Activated T-cell treated with anti-CD3 and anti-CD28 coated beads, Interleukin-2, amount 50 U/mL, for 72 hours (primary cell): ENCODE measurements at regions not wholly inside any gene's neighbourhood (a gene's known extent, or its start where the extent isn't known, plus 50 kb on each side); places are given as distances from the start of the nearest gene placed in this dataset.

Experiments
- ATAC-seq, 2 donors: fragments of 150-1000 bp; cut with Tn5 transposase; replicated peaks in 1 of 2; 2 replicates each; pipeline ENCODE4 v1.10.0; 2021; ENCODE audit warnings: moderate library complexity in 2 of 2, mild to moderate bottlenecking in 1 of 2
- DNase-seq, 2 donors: peaks; one replicate each; pipeline ENCODE4 v3.0.0; 2021 to 2022; ENCODE audit warnings: mixed read lengths in 1 of 2
- H3K27ac Mint-ChIP-seq: one replicate; pipeline ENCODE4 v1.8.0; 2022; ENCODE audit warnings: mild to moderate bottlenecking, moderate library complexity, mixed read lengths
- H3K27me3 Mint-ChIP-seq: one replicate; pipeline ENCODE4 v1.8.0; 2022; ENCODE audit warnings: low read depth, mixed read lengths
- H3K36me3 Mint-ChIP-seq, 2 donors: one replicate each; pipeline ENCODE4 v1.8.0; 2022; ENCODE audit warnings: mixed read lengths in 2 of 2, mild to moderate bottlenecking in 1 of 2; ENCODE audit not compliant: insufficient read depth in 2 of 2
- H3K4me1 Mint-ChIP-seq: one replicate; pipeline ENCODE4 v1.8.0; 2022; ENCODE audit warnings: low read depth, mixed read lengths
- H3K4me3 Mint-ChIP-seq, 2 donors: one replicate each; pipeline ENCODE4 v1.8.0; 2022; ENCODE audit warnings: mild to moderate bottlenecking in 2 of 2, mixed read lengths in 2 of 2, moderate library complexity in 2 of 2
- H3K9me3 Mint-ChIP-seq, 2 donors: one replicate each; pipeline ENCODE4 v1.8.0; 2022; ENCODE audit warnings: mixed read lengths in 2 of 2

DNA sequence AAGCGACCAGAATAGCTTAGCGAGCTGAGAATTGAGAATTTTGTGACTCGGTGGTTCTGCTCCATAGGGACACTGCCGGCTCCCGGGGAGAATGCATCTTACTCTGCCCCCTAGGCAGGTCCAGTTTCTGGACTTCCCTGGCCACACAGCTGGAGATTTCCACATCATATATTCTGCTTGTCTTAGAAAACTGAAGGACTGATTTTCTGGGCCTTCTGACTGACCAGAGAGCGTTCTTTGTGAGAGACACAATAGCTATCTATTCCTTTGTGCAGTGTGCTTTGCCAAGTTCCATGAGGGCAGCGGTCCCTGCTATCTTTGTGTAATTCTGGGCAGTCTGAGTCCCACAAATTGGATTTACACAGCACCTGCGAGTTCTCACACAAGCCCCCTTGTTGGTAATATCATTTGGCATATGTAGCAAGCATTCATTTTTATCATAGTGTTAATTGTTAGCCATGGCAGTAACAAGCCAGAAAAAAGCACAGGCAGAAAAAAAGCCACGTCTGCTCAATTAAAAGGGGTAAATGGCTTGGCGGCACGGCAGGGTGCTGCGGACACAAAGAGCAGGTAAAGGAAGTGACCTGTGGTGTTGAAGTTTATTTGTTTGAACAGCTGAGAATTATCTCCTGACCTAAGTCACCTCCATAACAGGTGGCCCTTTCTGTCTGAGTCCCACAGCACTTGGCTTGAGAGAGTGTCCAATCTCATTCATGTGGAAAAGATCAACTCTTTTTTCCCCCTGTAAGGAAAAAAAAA, 688.7 kb downstream of the TUSC7 start:
- Mint-ChIP-seq H3K27ac (no peak overlapping the region), H3K9me3 (peaks cover 2 to 3% of the 10 kb centered on the region in 2 donors), H3K36me3 (no peaks in the 10 kb centered on the region), H3K4me3 (no peak overlapping the region), H3K27me3 (no peaks in the 10 kb centered on the region), H3K4me1 (no peaks in the 10 kb centered on the region)
- DNase-seq (no peak), ATAC-seq (no peak)

DNA sequence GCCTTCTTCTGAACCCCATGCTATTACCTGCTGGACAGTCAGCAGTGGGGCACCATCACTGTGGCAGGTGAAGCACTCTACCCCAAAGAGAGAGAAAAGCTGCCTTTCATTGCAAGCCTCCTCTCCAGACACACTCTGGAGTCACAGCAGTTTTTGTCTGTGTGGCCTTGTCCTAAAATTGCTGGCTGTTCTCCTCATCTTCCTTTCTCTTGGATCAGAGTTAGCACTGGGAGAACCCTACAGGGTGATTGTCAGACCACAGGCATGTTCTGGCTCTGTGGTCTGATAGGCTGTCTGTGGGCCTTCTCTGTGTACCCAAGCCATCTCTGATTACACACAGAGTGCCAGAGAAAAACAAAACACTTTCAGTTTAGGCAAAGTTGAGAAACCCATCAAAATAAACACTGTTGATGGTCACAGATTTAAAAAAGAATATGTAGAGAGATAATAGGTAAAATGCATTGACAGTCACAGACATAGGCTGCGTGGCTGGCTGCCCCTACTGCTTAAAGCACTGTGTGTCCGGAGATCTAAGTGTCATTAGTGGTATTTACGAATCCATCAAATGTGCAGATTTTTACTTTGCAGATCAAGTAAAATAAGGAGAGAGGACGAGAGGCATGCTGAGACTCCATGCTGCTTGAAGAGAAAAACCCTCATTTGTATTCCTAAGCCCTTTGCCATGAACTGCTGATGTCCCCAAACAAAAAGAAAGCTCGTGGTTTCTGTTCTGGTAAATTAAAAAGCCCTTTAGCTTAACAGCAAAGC, 689.9 kb downstream of the TUSC7 start:
- DNase-seq = no peak
- H3K4me3 Mint-ChIP-seq = no peak overlapping the region
- H3K36me3 Mint-ChIP-seq = no peaks in the 10 kb centered on the region
- H3K27me3 Mint-ChIP-seq = no peaks in the 10 kb centered on the region
- no peak overlapping the region for H3K27ac Mint-ChIP-seq
- peaks cover 2 to 3% of the 10 kb centered on the region in 2 donors for H3K9me3 Mint-ChIP-seq
- no peak for ATAC-seq
- no peaks in the 10 kb centered on the region for H3K4me1 Mint-ChIP-seq

- no peaks in the 10 kb centered on the region for H3K4me1 Mint-ChIP-seq
- H3K36me3 Mint-ChIP-seq = no peaks in the 10 kb centered on the region
- H3K27ac Mint-ChIP-seq = no peak overlapping the region
- H3K27me3 Mint-ChIP-seq = no peaks in the 10 kb centered on the region
- ATAC-seq (no peak), DNase-seq (no peak)
- no peak overlapping the region for H3K4me3 Mint-ChIP-seq
- H3K9me3 Mint-ChIP-seq = peaks cover 2 to 3% of the 10 kb centered on the region in 2 donors
Measured at GRCh38 chr3:117400303-117400702, 690.7 kb downstream of the TUSC7 start.

DNA sequence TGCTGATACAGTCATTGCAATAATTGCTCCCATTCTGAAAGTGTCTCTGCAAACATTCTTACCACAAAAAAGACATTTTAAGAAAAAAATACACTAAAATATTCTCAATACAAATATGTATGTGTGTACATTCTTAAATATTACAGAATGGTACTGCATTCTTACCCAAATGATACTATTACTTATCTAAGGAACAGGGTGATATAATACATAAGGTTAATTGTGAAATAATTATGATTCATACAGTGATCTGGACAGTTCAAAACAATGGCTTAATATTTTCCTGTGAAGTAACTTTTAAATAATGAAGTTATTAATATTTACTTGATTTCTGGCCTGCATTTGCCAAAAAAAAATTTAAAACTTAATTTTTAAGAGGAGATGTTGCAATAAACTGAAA, 694.6 kb downstream of the TUSC7 start:
- no peaks in the 10 kb centered on the region for H3K36me3 Mint-ChIP-seq
- no peaks in the 10 kb centered on the region for H3K27me3 Mint-ChIP-seq
- no peak overlapping the region for H3K4me3 Mint-ChIP-seq
- H3K27ac Mint-ChIP-seq = no peak overlapping the region
- no peak for DNase-seq
- H3K4me1 Mint-ChIP-seq = no peaks in the 10 kb centered on the region
- H3K9me3 Mint-ChIP-seq = peaks cover 1 to 3% of the 10 kb centered on the region in 2 donors
- ATAC-seq = no peak

GRCh38 chr3:117404730-117405129, 695.2 kb downstream of the TUSC7 start:
- Mint-ChIP-seq H3K27ac (no peak overlapping the region), H3K4me3 (no peak overlapping the region), H3K27me3 (no peaks in the 10 kb centered on the region), H3K4me1 (no peaks in the 10 kb centered on the region), H3K36me3 (no peaks in the 10 kb centered on the region), H3K9me3 (peaks cover 2 to 3% of the 10 kb centered on the region in 2 donors)
- ATAC-seq (no peak), DNase-seq (no peak)

- Mint-ChIP-seq H3K9me3 (peaks cover 1 to 2% of the 10 kb centered on the region in 2 donors), H3K4me3 (no peak overlapping the region), H3K27ac (no peak overlapping the region), H3K27me3 (no peaks in the 10 kb centered on the region), H3K36me3 (no peaks in the 10 kb centered on the region), H3K4me1 (no peaks in the 10 kb centered on the region)
- ATAC-seq (no peak), DNase-seq (no peak)
Measured at GRCh38 chr3:117405359-117405758, 695.8 kb downstream of the TUSC7 start.

DNA sequence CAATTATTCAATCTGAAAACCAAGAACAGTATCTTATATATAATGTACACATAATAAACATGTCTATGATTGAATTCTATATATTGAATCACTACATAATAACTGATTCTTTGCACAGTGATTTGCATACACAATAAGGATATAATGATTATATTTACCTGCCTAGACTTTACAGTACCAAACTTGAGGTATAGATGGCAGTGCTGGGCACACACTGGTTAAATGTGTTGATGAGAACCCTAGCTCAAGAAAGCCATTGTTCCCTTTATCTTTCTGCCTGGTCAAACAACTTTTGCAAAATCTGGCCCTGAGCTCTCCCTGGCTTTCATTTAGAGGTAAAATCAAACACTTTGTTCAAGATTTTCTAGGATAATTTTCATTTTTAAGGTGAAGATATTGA, 697.7 kb downstream of the TUSC7 start:
- Mint-ChIP-seq H3K27me3 (no peaks in the 10 kb centered on the region), H3K27ac (no peak overlapping the region), H3K36me3 (no peaks in the 10 kb centered on the region)

DNA sequence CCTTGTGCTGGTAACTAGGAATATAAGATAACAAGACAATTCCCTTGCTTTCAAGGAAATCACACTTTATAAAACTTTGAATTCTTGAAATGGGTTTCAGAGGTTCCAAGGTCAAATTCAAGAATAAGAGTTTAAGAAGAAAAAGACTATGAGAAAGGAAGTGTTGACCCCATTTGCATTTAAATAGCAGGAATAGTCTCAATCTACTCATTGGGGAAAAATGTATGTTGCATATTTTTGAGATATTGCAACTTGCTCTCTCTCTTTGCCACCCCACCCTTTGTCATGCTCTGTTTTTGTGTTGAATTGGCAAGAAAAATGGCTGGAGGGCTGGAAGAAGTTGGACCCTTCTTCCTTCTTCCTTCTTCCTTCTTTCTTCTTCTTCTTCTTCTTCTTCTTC, 699.2 kb downstream of the TUSC7 start:
- no peaks in the 10 kb centered on the region for H3K27me3 Mint-ChIP-seq
- H3K9me3 Mint-ChIP-seq = peaks cover 1 to 4% of the 10 kb centered on the region in 2 donors
- no peaks in the 10 kb centered on the region for H3K36me3 Mint-ChIP-seq
- no peak overlapping the region for H3K4me3 Mint-ChIP-seq
- ATAC-seq (no peak), DNase-seq (no peak)
- H3K4me1 Mint-ChIP-seq = no peaks in the 10 kb centered on the region
- H3K27ac Mint-ChIP-seq = no peak overlapping the region

More for the DNA sequence above, 697.7 kb downstream of the TUSC7 start:
- Mint-ChIP-seq H3K4me1 (no peaks in the 10 kb centered on the region), H3K4me3 (no peak overlapping the region), H3K9me3 (peaks cover 1 to 2% of the 10 kb centered on the region in 2 donors)
- ATAC-seq (no peak), DNase-seq (no peak)

DNA sequence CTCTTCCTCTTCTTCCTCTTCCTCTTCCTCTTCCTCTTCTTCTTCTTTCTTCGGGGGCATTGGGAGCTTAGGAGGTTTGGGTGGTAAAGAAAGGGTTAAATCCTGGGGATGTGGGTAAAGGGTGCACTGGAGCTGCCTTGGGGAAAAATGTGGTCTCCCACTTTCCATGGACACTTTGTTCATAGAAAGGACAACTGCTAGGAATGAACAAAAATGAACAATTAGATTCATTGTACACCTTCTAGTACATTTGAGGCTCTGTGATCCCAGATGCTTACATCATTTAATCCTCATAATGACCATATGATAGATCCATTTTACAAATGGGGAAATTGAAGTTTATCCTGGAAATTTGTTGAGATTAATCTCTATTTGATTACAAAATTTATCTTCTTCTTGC, 699.7 kb downstream of the TUSC7 start:
- peaks cover 1 to 4% of the 10 kb centered on the region in 2 donors for H3K9me3 Mint-ChIP-seq
- H3K4me1 Mint-ChIP-seq = no peaks in the 10 kb centered on the region
- H3K27me3 Mint-ChIP-seq = no peaks in the 10 kb centered on the region
- ATAC-seq = no peak
- H3K36me3 Mint-ChIP-seq = no peaks in the 10 kb centered on the region
- H3K4me3 Mint-ChIP-seq = no peak overlapping the region
- H3K27ac Mint-ChIP-seq = no peak overlapping the region
- no peak for DNase-seq

DNA sequence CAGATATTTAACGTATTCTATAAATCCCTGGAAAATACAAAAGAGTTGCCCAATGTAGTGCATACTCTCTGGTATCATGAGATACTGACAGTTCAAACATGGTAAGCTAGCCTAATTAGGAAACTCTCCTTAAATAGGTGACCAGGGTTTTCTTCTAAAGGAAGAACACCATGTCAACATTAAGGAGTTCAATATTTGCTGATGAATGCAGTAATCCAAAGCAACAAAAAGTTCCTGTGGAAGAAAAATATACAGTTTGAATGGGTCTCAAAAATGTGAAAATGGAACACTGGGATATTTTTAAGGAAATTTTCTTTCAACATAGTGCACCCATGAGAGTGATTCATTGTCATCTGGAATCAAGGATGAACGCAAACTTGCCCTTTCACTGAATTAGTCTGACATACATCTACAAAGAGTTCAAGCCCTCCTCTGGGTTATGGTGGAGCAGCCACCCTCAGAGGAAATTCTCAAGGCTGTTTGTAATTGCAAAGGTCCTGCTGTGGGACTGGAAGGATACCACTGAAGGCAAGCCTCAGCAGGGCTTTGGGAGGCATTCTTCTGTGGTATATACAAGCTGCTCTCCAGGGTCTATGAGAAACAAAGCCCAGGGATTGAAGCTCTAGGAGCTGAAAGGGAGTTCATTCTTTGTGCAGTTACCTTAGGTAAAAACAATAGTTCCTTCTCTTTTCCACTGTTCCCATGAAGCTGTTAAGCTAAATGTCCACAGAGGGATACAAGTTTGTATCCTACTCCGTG, 700.3 kb downstream of the TUSC7 start:
- no peaks in the 10 kb centered on the region for H3K27me3 Mint-ChIP-seq
- H3K4me3 Mint-ChIP-seq = no peak overlapping the region
- H3K27ac Mint-ChIP-seq = no peak overlapping the region
- H3K9me3 Mint-ChIP-seq = peaks cover 1 to 4% of the 10 kb centered on the region in 2 donors
- no peak for ATAC-seq
- no peak for DNase-seq
- H3K36me3 Mint-ChIP-seq = no peaks in the 10 kb centered on the region
- H3K4me1 Mint-ChIP-seq = no peaks in the 10 kb centered on the region

DNA sequence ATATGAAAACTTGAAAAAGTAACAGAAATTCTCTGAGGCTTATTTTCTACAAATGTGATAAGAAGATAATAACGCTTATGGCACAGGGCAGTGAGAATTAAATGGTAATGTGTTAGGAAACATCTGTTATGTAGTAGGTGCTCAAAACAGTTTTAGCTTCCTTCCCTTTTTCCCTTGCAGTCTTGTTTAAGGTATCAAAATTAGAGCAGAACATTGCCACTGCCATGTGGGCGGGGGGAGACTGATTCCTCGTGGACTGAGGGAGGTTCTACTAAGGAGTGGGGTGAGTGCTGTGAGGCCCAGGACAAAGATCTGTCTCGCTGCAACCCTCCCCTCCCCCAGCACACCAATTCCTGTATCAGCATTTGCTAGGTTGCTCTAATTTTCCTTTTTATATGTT, 702.4 kb downstream of the TUSC7 start:
- DNase-seq = no peak
- ATAC-seq = no peak
- no peaks in the 10 kb centered on the region for H3K4me1 Mint-ChIP-seq
- H3K9me3 Mint-ChIP-seq = peaks cover 1 to 4% of the 10 kb centered on the region in 2 donors
- no peak overlapping the region for H3K4me3 Mint-ChIP-seq
- H3K36me3 Mint-ChIP-seq = no peaks in the 10 kb centered on the region
- no peaks in the 10 kb centered on the region for H3K27me3 Mint-ChIP-seq
- no peak overlapping the region for H3K27ac Mint-ChIP-seq

DNA sequence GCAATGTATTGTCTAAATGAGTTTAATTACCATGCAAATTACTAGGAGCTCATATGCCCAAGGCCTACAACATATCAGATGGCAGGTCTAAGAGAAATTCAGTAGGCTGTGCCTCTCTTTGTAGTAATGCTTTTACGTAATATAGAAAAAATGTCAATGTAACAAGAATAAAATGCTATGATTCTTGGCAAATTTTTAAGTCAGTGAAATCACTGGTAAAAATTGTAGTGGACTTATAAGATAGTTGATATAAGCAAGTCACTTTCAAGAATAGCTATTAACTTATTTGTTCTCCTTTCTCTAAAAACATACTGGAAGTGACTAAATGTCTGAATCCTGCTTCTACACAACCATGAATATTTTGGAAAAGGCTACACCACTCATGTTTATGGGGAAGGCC, 707.8 kb downstream of the TUSC7 start:
- H3K27me3 Mint-ChIP-seq = no peaks in the 10 kb centered on the region
- H3K27ac Mint-ChIP-seq = no peak overlapping the region
- DNase-seq (no peak), ATAC-seq (no peak)
- H3K9me3 Mint-ChIP-seq = peaks cover 0 to 2% of the 10 kb centered on the region in 2 donors
- no peaks in the 10 kb centered on the region for H3K4me1 Mint-ChIP-seq
- H3K4me3 Mint-ChIP-seq = no peak overlapping the region
- no peaks in the 10 kb centered on the region for H3K36me3 Mint-ChIP-seq

- H3K4me3 Mint-ChIP-seq = no peak overlapping the region
- no peak for ATAC-seq
- H3K4me1 Mint-ChIP-seq = no peaks in the 10 kb centered on the region
- no peak for DNase-seq
- H3K27me3 Mint-ChIP-seq = no peaks in the 10 kb centered on the region
- H3K36me3 Mint-ChIP-seq = no peaks in the 10 kb centered on the region
- no peak overlapping the region for H3K27ac Mint-ChIP-seq
- peaks cover 5 to 6% of the 10 kb centered on the region in 2 donors for H3K9me3 Mint-ChIP-seq
Measured at GRCh38 chr3:117427081-117427480, 717.5 kb downstream of the TUSC7 start.
